ENCODE measurements at regions not wholly inside any gene's neighbourhood (a gene's known extent, or its start where the extent isn't known, plus 50 kb on each side); places are given as distances from the start of the nearest gene placed in this dataset. TPM values are rescaled to one million over a fixed set of nuclear protein-coding genes. Genes with fewer than 3 reads are reported as not detected.
A peak's percentile ranks its signal among the peaks of the same experiment; 100 is the strongest.
"Not testable (repeated sequence)": the region's sequence is repeated elsewhere in the genome, so short reads cannot be mapped to it uniquely, and the experiment has no call there.

DNA sequence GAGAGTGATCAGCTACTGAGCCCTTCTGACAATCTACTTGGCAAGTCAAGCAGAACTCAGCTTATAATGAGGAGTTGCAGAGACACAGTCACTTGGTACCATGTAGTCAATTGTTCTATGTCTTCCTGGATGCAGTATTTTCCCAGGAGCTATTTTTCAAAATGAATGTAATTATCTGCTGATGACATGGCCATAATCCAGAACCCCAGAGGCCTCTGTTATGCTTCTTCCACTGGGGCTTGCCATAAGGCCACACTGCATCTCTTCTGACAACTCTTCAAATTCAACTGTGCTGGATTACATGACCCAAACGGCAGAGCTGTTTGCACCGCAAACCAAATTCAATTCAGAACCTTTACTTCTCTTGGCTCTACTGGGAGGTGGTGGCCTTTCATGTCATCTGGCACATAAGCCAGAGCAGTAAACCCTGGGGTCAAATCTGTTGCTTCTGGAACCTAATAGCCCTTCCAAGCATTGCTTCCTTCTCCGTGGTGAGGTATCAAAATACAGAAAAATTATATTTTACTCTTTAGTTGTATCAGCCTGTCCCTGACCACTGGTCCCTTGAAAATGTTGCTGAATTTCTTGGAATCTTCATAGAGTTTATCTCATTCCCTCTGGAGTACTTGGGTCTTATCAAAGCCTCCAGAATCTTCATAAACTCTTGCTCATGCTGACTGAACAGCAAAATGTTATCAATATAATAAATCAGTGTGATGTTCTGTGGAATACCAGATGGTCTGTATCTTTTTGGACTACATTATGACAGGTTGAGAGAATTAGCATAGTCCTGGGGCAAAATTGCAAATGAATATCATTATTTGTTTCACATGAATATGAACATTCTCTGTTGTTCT lies 79.4 kb upstream of the DCN start:
- Histone ChIP-seq H3K36me3 (ENCODE audit: insufficient read depth) (no peaks in the 10 kb centered on the region), H3K4me3 (ENCODE audit: low read depth, low read length) (no peak overlapping the region), H3K27ac (ENCODE audit: low read depth) (no peak overlapping the region), H3K4me1 (ENCODE audit: insufficient read depth) (no peaks in the 10 kb centered on the region)
- 47% methylated on average over 3 of the region's 3 CpGs for WGBS
- DNase-seq (ENCODE audit: extremely low spot score) = no peak

DNA sequence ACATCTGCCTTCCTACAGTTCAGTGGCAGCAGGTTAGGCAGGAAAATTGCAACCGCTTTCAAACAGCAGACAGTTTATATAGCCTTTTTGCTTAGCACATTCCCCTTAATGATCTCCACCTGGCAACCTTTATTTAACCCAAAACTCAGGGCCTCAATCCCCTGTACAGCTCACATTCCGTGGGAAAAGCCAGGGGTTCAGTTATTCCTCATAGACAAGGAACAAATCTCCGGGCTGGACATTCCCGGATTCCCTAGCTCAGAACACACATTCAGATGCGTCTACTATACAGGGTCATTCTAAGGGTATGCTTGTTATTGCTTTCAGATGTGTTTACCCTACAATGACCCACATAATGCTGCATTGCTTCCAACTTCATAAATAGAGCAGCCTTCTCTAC lies 73.8 kb upstream of the DCN start:
- Histone ChIP-seq H3K4me1 (ENCODE audit: insufficient read depth) (no peaks in the 10 kb centered on the region), H3K36me3 (ENCODE audit: insufficient read depth) (no peaks in the 10 kb centered on the region), H3K27ac (ENCODE audit: low read depth) (no peak overlapping the region), H3K4me3 (ENCODE audit: low read depth, low read length) (no peak overlapping the region)
- DNase-seq (ENCODE audit: extremely low spot score) = no peak
- WGBS = 34% methylated on average over 5 of the region's 5 CpGs

DNA sequence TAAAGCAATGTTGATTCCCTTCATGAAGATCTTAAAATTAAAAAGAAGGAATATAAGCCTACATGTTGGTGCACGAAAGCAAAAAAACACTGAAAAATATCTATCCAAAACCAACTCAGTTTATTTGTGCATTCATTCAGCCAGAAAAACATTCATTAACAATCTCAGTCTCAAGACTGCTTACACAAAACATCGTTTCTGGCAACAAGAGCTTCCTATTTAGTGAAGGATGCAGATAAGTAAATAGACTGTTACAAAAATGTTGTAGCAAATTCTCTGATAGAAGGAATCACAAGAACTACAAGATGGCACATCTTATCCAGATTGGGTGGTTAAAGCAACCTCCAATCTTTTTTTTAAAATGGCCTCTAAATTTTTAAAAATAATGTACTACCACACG lies 69.7 kb upstream of the DCN start:
- DNase-seq (ENCODE audit: extremely low spot score) = no peak

GRCh38 chr12:91250273-91250665 lies 67.7 kb upstream of the DCN start:
- peak; percentile 78 for DNase-seq (ENCODE audit: extremely low spot score)
- WGBS = 28% methylated on average over 2 of the region's 2 CpGs
- no peaks in the 10 kb centered on the region for H3K36me3 ChIP-seq (ENCODE audit: insufficient read depth)
- no peak overlapping the region for H3K27ac ChIP-seq (ENCODE audit: low read depth)
- no peaks in the 10 kb centered on the region for H3K4me1 ChIP-seq (ENCODE audit: insufficient read depth)
- no peak overlapping the region for H3K4me3 ChIP-seq (ENCODE audit: low read depth, low read length)

More for the DNA sequence above, 69.7 kb upstream of the DCN start:
- H3K4me3 ChIP-seq (ENCODE audit: low read depth, low read length) = no peak overlapping the region
- no peak overlapping the region for H3K27ac ChIP-seq (ENCODE audit: low read depth)
- no peaks in the 10 kb centered on the region for H3K36me3 ChIP-seq (ENCODE audit: insufficient read depth)
- H3K4me1 ChIP-seq (ENCODE audit: insufficient read depth) = no peaks in the 10 kb centered on the region
- WGBS = 63% methylated on average over 3 of the region's 3 CpGs

GRCh38 chr12:91249518-91250272 lies 67.1 kb upstream of the DCN start:
- Histone ChIP-seq H3K36me3 (ENCODE audit: insufficient read depth) (no peaks in the 10 kb centered on the region), H3K27ac (ENCODE audit: low read depth) (peak overlapping the region; percentile 45), H3K4me3 (ENCODE audit: low read depth, low read length) (no peak overlapping the region), H3K4me1 (ENCODE audit: insufficient read depth) (no peaks in the 10 kb centered on the region)
- WGBS = 20% methylated on average over 1 of the region's 1 CpG
- peak; percentile 72 for DNase-seq (ENCODE audit: extremely low spot score)

DNA sequence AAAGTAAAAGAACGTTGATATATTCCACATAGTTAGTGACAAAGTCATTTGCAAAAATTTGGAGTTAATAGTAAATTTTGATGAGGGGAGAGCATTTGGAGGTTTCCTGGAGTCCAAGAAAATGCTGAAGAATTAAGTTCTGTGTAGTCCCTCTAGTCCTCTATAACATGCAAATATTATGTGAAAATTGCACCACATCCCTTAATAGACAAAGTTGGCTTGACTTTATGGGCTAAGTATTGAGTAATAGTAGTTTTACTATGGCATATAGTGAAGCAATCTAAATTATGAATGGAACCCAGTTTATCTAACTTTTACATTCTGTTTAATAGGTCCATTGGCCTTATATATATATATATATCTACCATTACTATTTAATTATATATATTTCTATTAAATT lies 66.4 kb upstream of the DCN start:
- no peaks in the 10 kb centered on the region for H3K4me1 ChIP-seq (ENCODE audit: insufficient read depth)
- 71% methylated on average over 1 of the region's 1 CpG for WGBS
- no peaks in the 10 kb centered on the region for H3K36me3 ChIP-seq (ENCODE audit: insufficient read depth)
- H3K27ac ChIP-seq (ENCODE audit: low read depth) = no peak overlapping the region
- DNase-seq (ENCODE audit: extremely low spot score) = no peak
- H3K4me3 ChIP-seq (ENCODE audit: low read depth, low read length) = no peak overlapping the region

GRCh38 chr12:91243177-91243576 lies 60.6 kb upstream of the DCN start:
- not testable (repeated sequence) for H3K27ac ChIP-seq (ENCODE audit: low read depth); H3K4me3 ChIP-seq (ENCODE audit: low read depth, low read length); H3K4me1 ChIP-seq (ENCODE audit: insufficient read depth); DNase-seq (ENCODE audit: extremely low spot score); H3K36me3 ChIP-seq (ENCODE audit: insufficient read depth)
- WGBS = 91% methylated on average over 6 of the region's 6 CpGs

DNA sequence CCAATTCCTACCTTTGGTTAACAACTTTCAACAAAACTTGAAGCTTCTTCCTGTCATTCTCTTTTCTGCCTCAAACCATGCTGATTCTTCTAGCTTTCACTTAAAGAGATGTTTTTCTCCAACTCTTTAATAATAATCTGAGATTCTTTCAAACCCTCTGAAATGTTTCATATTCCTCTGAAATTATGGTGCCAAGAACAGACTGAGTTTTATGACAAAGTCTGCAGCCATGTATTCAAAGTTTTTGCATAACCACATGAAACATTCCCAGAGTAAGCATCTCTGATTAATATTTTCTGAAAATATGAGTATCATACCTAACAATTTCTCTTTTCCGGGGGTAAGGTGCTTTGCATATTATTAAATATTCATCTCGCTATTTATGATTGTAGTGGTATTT lies 59.1 kb upstream of the DCN start:
- 69% methylated on average over 2 of the region's 2 CpGs for WGBS
- H3K4me1 ChIP-seq (ENCODE audit: insufficient read depth) = no peaks in the 10 kb centered on the region
- H3K36me3 ChIP-seq (ENCODE audit: insufficient read depth) = no peaks in the 10 kb centered on the region
- DNase-seq (ENCODE audit: extremely low spot score) = no peak
- H3K4me3 ChIP-seq (ENCODE audit: low read depth, low read length) = no peak overlapping the region
- no peak overlapping the region for H3K27ac ChIP-seq (ENCODE audit: low read depth)

DNA sequence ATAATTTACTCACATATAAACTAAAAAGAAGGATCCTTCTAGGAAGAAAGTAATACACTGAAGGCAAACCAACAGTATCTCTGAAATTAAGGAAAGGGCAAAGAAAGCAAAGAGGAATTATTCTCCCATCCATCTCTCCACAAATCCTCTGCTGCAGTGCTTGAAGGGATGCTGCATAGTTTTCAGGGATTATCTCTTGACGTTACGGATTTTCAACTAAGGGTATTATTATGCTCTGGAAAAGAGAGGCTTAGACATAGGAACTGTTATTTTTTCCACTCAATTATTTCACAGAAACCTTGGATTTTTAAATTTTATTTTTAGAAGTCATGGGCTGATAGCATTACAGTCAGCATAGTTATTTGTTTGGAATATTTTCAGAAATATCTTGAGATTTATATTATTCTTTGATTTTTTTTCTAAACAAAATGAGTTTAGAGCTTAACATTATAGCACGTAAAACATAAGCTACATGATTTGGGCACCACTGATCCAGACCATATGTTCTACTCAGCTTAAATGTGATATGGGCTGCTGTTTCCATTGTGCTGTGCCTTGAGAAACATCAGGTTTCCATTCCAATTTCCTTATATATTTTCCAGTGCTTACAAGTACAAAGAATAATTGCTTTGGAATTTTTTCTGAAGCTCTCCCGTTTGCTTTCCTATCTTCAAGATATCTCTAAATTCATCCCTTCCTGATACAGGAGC lies 57.9 kb upstream of the DCN start:
- H3K27ac ChIP-seq (ENCODE audit: low read depth) = no peak overlapping the region
- H3K4me1 ChIP-seq (ENCODE audit: insufficient read depth) = no peaks in the 10 kb centered on the region
- WGBS = 27% methylated on average over 4 of the region's 4 CpGs
- H3K4me3 ChIP-seq (ENCODE audit: low read depth, low read length) = no peak overlapping the region
- H3K36me3 ChIP-seq (ENCODE audit: insufficient read depth) = no peaks in the 10 kb centered on the region
- no peak for DNase-seq (ENCODE audit: extremely low spot score)

- no peak for DNase-seq (ENCODE audit: extremely low spot score)
- WGBS = 50% methylated on average over 3 of the region's 3 CpGs
- no peaks in the 10 kb centered on the region for H3K4me1 ChIP-seq (ENCODE audit: insufficient read depth)
- H3K36me3 ChIP-seq (ENCODE audit: insufficient read depth) = no peaks in the 10 kb centered on the region
- H3K4me3 ChIP-seq (ENCODE audit: low read depth, low read length) = no peak overlapping the region
- no peak overlapping the region for H3K27ac ChIP-seq (ENCODE audit: low read depth)
These were observed 56.9 kb upstream of the DCN start for GRCh38 chr12:91239481-91239880.

Small RNA genes in the stretch of these regions (small RNA-seq; reads per million reads assigned to genes)
- gene AC090049.2 = not detected
- not detected for gene RF02110
